ENCODE measurements at regions not wholly inside any gene's neighbourhood (a gene's known extent, or its start where the extent isn't known, plus 50 kb on each side); places are given as distances from the start of the nearest gene placed in this dataset.

- Histone ChIP-seq H3K36me3 (ENCODE audit: control insufficient read depth, insufficient read depth, low read length) (no peaks in the 10 kb centered on the region), H3K4me3 (ENCODE audit: low read depth, low read length) (no peak overlapping the region), H3K27me3 (ENCODE audit: control insufficient read depth, insufficient read depth, low read length) (no peaks in the 10 kb centered on the region)
- TF ChIP-seq, protein P1, sequence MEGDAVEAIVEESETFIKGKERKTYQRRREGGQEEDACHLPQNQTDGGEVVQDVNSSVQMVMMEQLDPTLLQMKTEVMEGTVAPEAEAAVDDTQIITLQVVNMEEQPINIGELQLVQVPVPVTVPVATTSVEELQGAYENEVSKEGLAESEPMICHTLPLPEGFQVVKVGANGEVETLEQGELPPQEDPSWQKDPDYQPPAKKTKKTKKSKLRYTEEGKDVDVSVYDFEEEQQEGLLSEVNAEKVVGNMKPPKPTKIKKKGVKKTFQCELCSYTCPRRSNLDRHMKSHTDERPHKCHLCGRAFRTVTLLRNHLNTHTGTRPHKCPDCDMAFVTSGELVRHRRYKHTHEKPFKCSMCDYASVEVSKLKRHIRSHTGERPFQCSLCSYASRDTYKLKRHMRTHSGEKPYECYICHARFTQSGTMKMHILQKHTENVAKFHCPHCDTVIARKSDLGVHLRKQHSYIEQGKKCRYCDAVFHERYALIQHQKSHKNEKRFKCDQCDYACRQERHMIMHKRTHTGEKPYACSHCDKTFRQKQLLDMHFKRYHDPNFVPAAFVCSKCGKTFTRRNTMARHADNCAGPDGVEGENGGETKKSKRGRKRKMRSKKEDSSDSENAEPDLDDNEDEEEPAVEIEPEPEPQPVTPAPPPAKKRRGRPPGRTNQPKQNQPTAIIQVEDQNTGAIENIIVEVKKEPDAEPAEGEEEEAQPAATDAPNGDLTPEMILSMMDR (IDR thresholded peaks at IDR 0.05; ENCODE audit: insufficient read depth, low read length, poor library complexity, severe bottlenecking) = no peak
- no peak for DNase-seq (ENCODE audit: low read depth)
Measured at GRCh38 chr16:47990676-47991075, 165.1 kb downstream of the ABCC12 start.

- no peak for DNase-seq (ENCODE audit: low read depth)
- Histone ChIP-seq H3K4me3 (ENCODE audit: low read depth, low read length) (no peak overlapping the region), H3K27me3 (ENCODE audit: control insufficient read depth, insufficient read depth, low read length) (no peaks in the 10 kb centered on the region), H3K36me3 (ENCODE audit: control insufficient read depth, insufficient read depth, low read length) (no peaks in the 10 kb centered on the region)
- TF ChIP-seq, protein P1 (IDR thresholded peaks at IDR 0.05; ENCODE audit: insufficient read depth, low read length, poor library complexity, severe bottlenecking) = no peak
Measured at GRCh38 chr16:47987136-47987535, 168.7 kb downstream of the ABCC12 start.

- Histone ChIP-seq H3K27me3 (ENCODE audit: control insufficient read depth, insufficient read depth, low read length) (no peaks in the 10 kb centered on the region), H3K36me3 (ENCODE audit: control insufficient read depth, insufficient read depth, low read length) (no peaks in the 10 kb centered on the region)
Measured at GRCh38 chr16:47986031-47986430, 169.8 kb downstream of the ABCC12 start.

DNA sequence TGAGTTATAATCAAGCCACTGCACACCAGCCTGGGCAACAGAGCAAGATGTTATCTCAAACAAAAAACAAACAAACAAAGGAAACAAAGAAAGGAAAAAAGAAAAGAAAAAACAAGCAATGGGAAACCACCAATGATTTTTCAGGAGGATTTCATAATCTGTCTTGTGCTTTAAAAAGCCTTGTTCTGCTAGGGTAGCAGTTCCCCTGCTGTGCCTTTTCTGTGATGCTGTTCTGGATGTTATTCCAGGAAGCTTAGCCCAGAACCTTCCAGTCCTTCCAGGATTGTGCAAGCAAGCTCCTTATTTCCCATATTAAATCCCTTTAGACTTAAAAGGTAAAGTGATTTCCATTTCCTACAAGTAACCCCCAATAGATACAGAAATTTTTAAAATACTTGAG is 171.1 kb downstream of the ABCC12 start:
- Histone ChIP-seq H3K36me3 (ENCODE audit: control insufficient read depth, insufficient read depth, low read length) (no peaks in the 10 kb centered on the region), H3K27me3 (ENCODE audit: control insufficient read depth, insufficient read depth, low read length) (peaks cover 2% of the 10 kb centered on the region), H3K4me3 (ENCODE audit: low read depth, low read length) (no peak overlapping the region)
- TF ChIP-seq, protein P1 (IDR thresholded peaks at IDR 0.05; ENCODE audit: insufficient read depth, low read length, poor library complexity, severe bottlenecking) = no peak
- DNase-seq (ENCODE audit: low read depth) = no peak

More at GRCh38 chr16:47986031-47986430, 169.8 kb downstream of the ABCC12 start:
- DNase-seq (ENCODE audit: low read depth) = no peak
- TF ChIP-seq, protein P1 (IDR thresholded peaks at IDR 0.05; ENCODE audit: insufficient read depth, low read length, poor library complexity, severe bottlenecking) = no peak
- no peak overlapping the region for H3K4me3 ChIP-seq (ENCODE audit: low read depth, low read length)

DNA sequence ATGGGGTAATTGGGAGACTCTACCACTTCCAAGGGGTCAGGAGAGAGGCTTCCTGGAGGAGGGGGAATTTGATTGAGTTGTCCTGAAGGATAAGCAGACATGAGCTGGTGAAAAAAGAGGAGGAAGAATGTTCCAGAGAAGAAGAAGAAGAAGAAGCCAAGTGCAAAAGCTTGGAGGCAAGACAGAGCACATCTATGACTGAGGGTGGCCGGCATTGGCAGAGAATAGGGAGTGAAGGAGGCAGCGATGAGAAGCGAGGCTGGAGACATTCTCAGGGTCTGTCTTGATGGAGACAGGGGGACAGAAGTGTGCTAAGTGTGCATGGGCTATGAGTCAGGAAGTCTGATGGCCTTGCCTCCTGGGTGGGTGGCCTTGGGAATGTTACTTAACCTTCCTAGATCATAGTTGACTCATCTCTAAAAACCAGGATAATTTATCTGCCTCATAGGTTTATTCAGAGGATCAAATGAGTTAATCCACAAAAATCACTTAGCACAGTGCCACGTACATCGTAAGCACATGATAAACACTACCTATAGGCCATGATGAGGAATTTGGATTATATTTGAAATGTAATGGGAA is 171.7 kb downstream of the ABCC12 start:
- no peak for DNase-seq (ENCODE audit: low read depth)
- TF ChIP-seq, protein P1 (IDR thresholded peaks at IDR 0.05; ENCODE audit: insufficient read depth, low read length, poor library complexity, severe bottlenecking) = no peak
- Histone ChIP-seq H3K4me3 (ENCODE audit: low read depth, low read length) (no peak overlapping the region), H3K36me3 (ENCODE audit: control insufficient read depth, insufficient read depth, low read length) (no peaks in the 10 kb centered on the region), H3K27me3 (ENCODE audit: control insufficient read depth, insufficient read depth, low read length) (peaks cover 2% of the 10 kb centered on the region)

DNA sequence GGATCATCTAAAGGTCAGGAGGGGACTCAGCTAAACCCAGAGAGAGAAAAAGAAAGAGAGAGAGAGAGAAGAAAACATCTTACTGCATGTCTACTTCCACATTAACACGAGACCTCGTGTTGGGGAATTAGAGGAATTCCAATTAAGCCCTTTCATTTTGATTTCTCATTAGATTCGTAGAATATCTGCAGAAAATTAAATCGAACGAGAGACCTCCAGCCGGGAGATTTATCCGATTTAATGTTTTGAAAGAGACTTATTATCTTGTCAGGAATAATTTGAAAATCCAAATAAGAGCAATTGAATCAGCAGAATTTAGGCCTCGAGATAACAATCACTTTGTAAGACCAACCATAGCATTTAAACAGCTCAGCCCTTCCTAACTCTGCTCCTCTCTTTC is 175.6 kb downstream of the ABCC12 start:
- no peak overlapping the region for H3K4me3 ChIP-seq (ENCODE audit: low read depth, low read length)
- peaks cover 4% of the 10 kb centered on the region for H3K27me3 ChIP-seq (ENCODE audit: control insufficient read depth, insufficient read depth, low read length)
- H3K36me3 ChIP-seq (ENCODE audit: control insufficient read depth, insufficient read depth, low read length) = no peaks in the 10 kb centered on the region
- TF ChIP-seq, protein P1 (IDR thresholded peaks at IDR 0.05; ENCODE audit: insufficient read depth, low read length, poor library complexity, severe bottlenecking) = no peak
- DNase-seq (ENCODE audit: low read depth) = no peak

Measured in kidney epithelial cell (primary cell).